ENCODE measurements at regions not wholly inside any gene's neighbourhood (a gene's known extent, or its start where the extent isn't known, plus 50 kb on each side); places are given as distances from the start of the nearest gene placed in this dataset.

DNA sequence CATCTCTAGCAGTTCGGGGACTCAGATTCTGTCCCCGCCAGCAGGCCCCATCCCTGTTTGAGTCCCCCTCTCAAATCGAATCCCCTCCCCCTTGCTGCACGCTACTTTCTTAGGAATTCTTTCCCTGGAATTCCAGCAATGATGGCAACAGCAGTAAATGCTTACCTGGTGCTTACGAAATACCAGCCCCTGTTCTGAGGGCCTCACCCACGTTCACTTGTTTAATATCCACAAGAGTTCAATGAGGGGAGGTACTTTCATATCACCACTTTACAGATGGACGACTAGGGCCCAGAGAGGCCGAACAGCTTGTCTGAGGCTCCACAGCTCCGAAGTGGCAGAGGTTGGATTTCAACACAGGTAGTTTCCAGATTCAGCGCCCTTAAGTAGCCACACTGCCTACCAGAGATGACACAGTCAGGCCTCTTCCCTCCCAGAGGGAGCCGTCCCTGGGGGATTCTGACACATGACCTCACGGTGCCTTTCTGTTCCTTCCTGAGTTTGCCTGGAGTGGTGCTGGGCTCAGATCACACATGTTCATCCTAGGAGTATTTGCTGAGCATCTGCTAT is 120.7 kb upstream of the GSE1 start:
- no peak for DNase-seq (ENCODE audit: low read depth, low spot score)

- DNase-seq (ENCODE audit: low read depth, low spot score): no peak
Observed at GRCh38 chr16:85494315-85494714, 118.8 kb upstream of the GSE1 start.

- no peak for DNase-seq (ENCODE audit: low read depth, low spot score)
Observed at GRCh38 chr16:85495259-85495658, 117.9 kb upstream of the GSE1 start.

GRCh38 chr16:85495823-85496538 is 117.1 kb upstream of the GSE1 start:
- DNase-seq (ENCODE audit: low read depth, low spot score): no peak

DNA sequence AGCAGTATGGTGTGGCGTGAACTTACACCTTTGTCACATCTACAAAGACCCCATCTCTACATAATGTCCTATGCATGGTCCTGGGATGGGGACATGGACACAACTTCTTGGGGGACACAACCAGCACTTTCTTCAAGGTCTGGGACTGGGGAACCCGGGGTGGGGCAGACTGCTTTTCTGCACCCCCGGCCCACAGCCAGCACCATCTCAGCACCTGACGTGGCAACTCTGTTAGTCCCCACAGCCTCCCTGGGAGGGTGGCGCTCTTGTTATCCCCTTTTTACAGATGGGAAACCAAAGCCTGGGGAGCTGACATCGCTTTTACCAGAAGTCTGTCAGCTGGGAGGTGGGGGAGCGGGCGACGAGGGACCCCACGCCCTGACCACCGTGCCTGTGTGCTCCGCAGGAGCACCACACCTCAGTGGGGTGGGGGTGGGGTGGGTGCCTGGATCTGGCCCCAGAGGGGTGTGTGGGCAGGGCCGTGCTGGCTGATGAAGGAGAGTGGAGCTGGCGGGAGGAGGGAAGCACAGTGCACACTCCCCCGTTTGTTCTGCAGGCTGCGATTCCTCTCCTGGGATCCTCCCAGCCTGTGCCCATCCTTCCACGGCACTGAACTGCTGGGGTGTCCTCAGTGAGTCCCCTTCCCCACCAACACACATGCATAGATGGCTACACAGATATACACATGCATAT is 115.4 kb upstream of the GSE1 start:
- no peak for DNase-seq (ENCODE audit: low read depth, low spot score)

GRCh38 chr16:85498607-85499006 is 114.5 kb upstream of the GSE1 start:
- no peak for DNase-seq (ENCODE audit: low read depth, low spot score)

DNA sequence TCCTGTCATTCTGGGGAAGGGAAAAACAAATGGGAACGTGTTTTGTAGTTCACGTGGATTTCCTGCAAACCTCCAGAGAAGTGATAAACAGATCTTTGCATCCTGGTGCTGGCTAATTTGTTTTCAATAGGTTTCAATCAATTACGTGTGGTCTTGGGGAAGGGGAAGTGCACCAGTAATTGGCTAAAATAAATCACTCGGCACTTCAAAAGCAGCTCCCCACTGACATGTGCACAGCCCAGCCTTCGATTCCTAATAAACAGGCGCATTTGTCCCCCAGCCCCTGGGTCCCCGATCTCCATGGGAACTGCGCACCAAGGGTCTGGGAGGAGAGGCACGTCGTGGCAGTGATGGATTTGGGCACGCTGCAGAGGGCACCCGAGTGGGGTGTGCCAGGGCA is 112.9 kb upstream of the GSE1 start:
- DNase-seq (ENCODE audit: low read depth, low spot score): no peak

- DNase-seq (ENCODE audit: low read depth, low spot score): no peak
Observed at GRCh38 chr16:85501900-85502299, 111.2 kb upstream of the GSE1 start.

DNA sequence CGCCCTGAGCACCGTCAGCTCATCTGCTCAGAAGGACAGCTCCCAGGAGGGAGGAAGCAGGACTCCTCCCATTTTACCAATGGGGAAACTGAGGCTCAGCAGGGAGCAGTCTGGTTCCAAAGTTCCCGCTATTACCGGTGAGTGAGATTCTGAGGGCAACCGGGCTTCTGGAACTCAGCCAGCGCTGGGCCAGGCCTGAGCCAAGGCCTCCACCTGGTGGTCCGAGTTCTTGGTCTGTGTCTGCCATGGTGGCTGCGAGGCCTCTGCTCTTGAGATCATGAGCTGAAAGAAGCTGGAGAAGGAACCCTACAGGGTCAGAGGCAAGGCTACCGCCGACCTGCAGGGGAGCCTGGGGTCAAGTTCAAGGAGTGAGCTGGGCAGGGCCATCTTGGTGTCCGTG is 110.8 kb upstream of the GSE1 start:
- DNase-seq (ENCODE audit: low read depth, low spot score): no peak

- no peak for DNase-seq (ENCODE audit: low read depth, low spot score)
Observed at GRCh38 chr16:85503679-85504231, 109.4 kb upstream of the GSE1 start.

DNA sequence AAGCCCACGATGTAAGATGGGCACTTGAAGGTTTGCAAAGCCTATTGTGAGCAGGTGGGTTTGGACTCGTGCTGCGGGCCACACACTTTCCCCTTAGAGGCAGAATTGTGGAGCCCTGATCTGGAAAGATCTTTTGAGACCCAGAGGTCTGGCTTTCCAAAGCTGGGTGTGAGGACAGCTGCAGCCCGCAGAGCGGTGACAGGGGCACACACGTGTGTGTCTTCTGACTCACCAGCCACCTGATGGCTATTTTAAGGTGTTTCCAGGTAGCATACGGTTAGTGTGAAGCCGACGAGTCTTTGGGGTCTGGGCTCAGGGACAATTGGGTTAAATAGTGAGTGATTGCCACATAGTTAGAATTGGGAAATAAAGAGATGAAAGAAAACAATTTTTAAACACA is 108.9 kb upstream of the GSE1 start:
- no peak for DNase-seq (ENCODE audit: low read depth, low spot score)

DNA sequence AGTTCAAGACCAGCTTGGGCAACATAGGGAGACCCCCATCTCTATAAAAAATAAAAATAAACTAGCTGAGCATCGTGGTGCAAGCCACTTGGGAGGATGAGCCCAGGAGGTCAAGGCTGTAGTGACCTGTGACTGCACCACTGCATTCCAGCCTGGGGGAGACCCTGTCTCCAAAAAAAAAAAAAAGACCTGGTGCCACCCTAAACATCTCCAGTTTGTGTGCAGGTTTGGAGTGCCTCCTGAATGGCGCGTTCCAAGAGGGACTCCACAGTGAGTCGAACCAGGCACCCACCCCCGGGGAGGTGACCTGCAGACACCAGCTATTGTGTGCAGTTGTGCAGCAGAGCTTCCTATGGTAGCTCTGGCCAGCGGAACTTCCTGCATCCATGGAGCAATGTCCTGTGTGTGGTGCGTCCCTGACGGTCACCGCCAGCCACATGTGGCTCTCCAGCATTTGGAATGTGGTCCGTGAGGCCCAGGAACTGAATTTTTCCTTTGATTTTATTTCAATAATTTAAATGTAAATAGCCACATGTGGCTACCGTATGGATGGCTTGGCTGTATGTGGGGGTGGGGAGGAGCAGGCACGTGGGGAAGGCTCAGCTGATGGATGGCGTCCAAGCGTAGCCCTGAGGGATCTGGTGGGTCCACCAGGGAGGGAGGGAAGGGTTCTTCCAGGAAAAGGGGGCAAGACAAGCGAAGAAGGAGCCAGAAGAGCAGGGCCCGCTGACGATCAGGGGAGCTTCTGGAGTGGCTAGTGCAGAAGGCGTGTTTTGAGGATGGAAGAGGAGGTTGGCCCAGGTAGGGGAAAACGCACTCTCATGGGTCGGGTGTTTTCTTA is 107.1 kb upstream of the GSE1 start:
- DNase-seq (ENCODE audit: low read depth, low spot score): no peak

DNA sequence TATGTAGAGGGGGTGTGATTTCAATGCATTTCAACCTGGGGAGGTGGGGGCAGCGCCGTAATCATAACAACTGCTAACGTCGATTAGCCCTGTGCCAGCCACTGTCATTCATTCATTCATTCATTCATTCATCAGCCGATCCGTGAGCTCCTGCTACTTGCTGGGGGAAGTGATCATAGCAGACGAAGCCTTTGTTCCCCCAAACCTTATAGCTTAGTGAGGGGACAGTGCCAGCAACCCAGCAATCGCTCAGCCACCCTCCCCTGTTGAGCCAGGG is 106.5 kb upstream of the GSE1 start:
- no peak for DNase-seq (ENCODE audit: low read depth, low spot score)

- DNase-seq (ENCODE audit: low read depth, low spot score): no peak
Observed at GRCh38 chr16:85507342-85507741, 105.8 kb upstream of the GSE1 start.

DNA sequence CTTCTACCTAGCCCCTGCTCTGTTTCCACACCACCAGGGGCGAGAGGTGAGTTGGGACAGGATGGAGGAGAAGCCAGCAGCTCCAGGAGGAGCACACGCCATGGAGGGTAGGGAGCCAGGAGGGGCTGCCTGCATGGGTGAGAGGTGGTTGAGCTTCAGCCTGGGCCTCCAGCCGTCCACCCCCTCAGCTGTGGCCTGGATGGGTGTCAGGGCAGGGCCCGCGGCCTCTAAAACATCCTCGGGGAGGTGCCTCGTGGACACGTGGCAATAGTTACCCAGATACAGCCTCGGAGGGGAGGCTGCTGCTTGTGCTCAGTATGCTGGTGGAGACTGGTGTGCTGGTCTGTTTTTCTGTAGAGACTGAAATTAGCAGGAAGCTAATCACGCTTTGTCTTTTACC is 104.7 kb upstream of the GSE1 start:
- DNase-seq (ENCODE audit: low read depth, low spot score): no peak

DNA sequence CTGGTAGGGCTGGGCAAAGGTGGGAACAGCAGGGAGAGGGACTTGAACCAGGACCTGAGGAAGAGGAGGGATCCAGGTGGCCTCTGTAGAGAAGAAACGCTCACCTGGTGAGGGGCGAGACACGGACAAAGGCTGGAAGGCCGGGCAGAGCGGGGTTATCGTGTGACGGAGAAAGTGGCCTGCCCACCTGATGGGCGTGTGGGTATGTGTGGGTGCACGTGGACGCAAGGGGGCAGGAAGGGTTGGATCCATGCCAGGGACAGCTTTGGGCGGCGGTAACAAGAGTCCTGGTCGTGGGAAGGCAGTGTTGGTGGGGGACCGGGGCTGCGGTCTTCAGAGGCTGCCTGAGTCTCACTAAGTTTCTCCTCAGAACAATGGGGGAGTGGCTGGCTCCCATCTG is 104.1 kb upstream of the GSE1 start:
- no peak for DNase-seq (ENCODE audit: low read depth, low spot score)

GRCh38 chr16:85510041-85510659 is 103.0 kb upstream of the GSE1 start:
- DNase-seq (ENCODE audit: low read depth, low spot score): no peak

GRCh38 chr16:85511938-85512807 is 100.9 kb upstream of the GSE1 start:
- DNase-seq (ENCODE audit: low read depth, low spot score): no peak

DNA sequence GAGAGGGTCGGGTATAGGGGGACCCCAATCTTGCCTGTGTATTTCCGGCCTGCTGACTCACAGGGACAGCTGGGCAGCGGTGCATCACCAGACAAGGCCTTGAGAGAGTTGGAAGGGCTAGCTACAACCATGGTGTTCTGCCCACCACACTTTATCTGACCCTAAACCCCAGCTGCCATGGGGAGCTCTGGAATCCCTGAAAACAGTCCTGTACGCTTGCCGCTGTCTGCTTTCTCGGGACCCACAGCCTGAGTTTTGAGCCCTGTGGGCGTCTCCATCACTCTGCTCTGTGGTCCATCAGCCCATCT is 100.4 kb upstream of the GSE1 start:
- DNase-seq (ENCODE audit: low read depth, low spot score): no peak

GRCh38 chr16:85513180-85513579 is 99.9 kb upstream of the GSE1 start:
- DNase-seq (ENCODE audit: low read depth, low spot score): no peak

- no peak for DNase-seq (ENCODE audit: low read depth, low spot score)
Observed at GRCh38 chr16:85513649-85514048, 99.5 kb upstream of the GSE1 start.
